ENCODE measurements at regions not wholly inside any gene's neighbourhood (a gene's known extent, or its start where the extent isn't known, plus 50 kb on each side); places are given as distances from the start of the nearest gene placed in this dataset.

DNA sequence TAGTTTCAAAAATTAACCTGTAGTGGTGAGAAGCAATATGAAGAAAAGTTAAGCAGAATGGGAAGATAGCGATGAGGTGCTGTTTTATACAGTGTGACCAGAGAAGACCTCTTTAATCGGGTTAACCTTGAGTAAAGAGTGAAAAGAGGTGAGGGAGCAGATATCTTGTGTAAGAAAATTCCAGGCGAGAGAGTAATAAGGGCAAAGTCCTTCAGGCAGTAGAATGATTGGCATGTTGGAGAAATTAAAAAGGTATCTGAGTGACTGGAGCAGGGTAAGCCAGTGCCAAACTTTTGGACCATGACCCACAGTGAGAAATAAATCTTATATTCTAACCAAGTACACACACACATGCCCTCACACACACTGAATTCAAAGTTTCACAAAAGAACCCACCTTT lies 374.7 kb upstream of the LARGE1 start:
- DNase-seq (ENCODE audit: low read depth, low spot score) (no peak), FAIRE-seq (no peak)
- TF ChIP-seq FOS (IDR thresholded peaks at IDR 0.05; ENCODE audit: borderline replicate concordance, insufficient read depth, low read length) (no peak), MAX (IDR thresholded peaks at IDR 0.05; ENCODE audit: insufficient read depth, insufficient read length) (no peak), GATA2 (IDR thresholded peaks at IDR 0.05; ENCODE audit: insufficient read depth, insufficient read length, low read depth, low read length) (no peak), JUN (IDR thresholded peaks at IDR 0.05; ENCODE audit: borderline replicate concordance, insufficient read depth, insufficient read length, low read depth) (no peak)
- TF ChIP-seq, protein P1, sequence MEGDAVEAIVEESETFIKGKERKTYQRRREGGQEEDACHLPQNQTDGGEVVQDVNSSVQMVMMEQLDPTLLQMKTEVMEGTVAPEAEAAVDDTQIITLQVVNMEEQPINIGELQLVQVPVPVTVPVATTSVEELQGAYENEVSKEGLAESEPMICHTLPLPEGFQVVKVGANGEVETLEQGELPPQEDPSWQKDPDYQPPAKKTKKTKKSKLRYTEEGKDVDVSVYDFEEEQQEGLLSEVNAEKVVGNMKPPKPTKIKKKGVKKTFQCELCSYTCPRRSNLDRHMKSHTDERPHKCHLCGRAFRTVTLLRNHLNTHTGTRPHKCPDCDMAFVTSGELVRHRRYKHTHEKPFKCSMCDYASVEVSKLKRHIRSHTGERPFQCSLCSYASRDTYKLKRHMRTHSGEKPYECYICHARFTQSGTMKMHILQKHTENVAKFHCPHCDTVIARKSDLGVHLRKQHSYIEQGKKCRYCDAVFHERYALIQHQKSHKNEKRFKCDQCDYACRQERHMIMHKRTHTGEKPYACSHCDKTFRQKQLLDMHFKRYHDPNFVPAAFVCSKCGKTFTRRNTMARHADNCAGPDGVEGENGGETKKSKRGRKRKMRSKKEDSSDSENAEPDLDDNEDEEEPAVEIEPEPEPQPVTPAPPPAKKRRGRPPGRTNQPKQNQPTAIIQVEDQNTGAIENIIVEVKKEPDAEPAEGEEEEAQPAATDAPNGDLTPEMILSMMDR (IDR thresholded peaks at IDR 0.05; ENCODE audit: extremely low read depth in 1 of 2, insufficient read depth in 1 of 2, low read depth in 1 of 2, low read length in 2 of 2) = no peak
- intact Hi-C loops (cut with micrococcal nuclease) (no loop called here), dilution Hi-C loops (cut with MboI; ENCODE audit: extremely low pct_ligation_motif_present, low sequenced_read_pairs) (no loop called here)
- Histone ChIP-seq H3K79me2 (ENCODE audit: control insufficient read depth, insufficient read depth, low read length) (no peaks in the 10 kb centered on the region), H3K9me1 (replicated peaks; ENCODE audit: control insufficient read depth, extremely low read depth, insufficient read depth, low read length) (no peaks in the 10 kb centered on the region), H3K9me3 (replicated peaks; ENCODE audit: control insufficient read depth, insufficient read depth, low read length) (peaks cover 6% of the 10 kb centered on the region), H2AFZ (ENCODE audit: low read depth, low read length) (no peak overlapping the region), H3K9ac (replicated peaks; ENCODE audit: extremely low read depth, insufficient read depth, low read length) (no peak overlapping the region), H4K20me1 (replicated peaks; ENCODE audit: control insufficient read depth, extremely low read depth, insufficient read depth, low read length) (no peaks in the 10 kb centered on the region), H3K36me3 (ENCODE audit: control insufficient read depth in 2 of 2, extremely low read depth in 1 of 2, insufficient read depth in 2 of 2, low read length in 2 of 2) (no peaks in the 10 kb centered on the region), H3K4me1 (ENCODE audit: control insufficient read depth, extremely low read depth, insufficient read depth, low read length) (no peaks in the 10 kb centered on the region), H3K4me3 (replicated peaks in 1 of 3; ENCODE audit: insufficient read depth in 1 of 3, low read depth in 1 of 3, low read length in 3 of 3) (no peak overlapping the region), H3K27ac (ENCODE audit: insufficient read depth, low read depth, low read length) (no peak overlapping the region), H3K27me3 (ENCODE audit: control insufficient read depth in 2 of 2, insufficient read depth in 2 of 2, low read length in 2 of 2) (no peaks in the 10 kb centered on the region), H3K4me2 (ENCODE audit: insufficient read depth, low read length) (no peak overlapping the region)
- ChIA-PET CTCF (no interaction called here), POLR2A (no interaction called here)
- no TSS peak for BruUV-seq (replicated peaks)

GRCh38 chr22:34296461-34296860 lies 376.2 kb upstream of the LARGE1 start:
- DNase-seq (ENCODE audit: low read depth, low spot score) = no peak

More at GRCh38 chr22:34296461-34296860, 376.2 kb upstream of the LARGE1 start:
- intact Hi-C loops (cut with micrococcal nuclease) (no loop called here), dilution Hi-C loops (cut with MboI; ENCODE audit: extremely low pct_ligation_motif_present, low sequenced_read_pairs) (no loop called here)
- Histone ChIP-seq H2AFZ (ENCODE audit: low read depth, low read length) (no peak overlapping the region), H3K9ac (replicated peaks; ENCODE audit: extremely low read depth, insufficient read depth, low read length) (no peak overlapping the region), H3K4me2 (ENCODE audit: insufficient read depth, low read length) (no peak overlapping the region), H3K36me3 (ENCODE audit: control insufficient read depth in 2 of 2, extremely low read depth in 1 of 2, insufficient read depth in 2 of 2, low read length in 2 of 2) (no peaks in the 10 kb centered on the region), H3K9me3 (replicated peaks; ENCODE audit: control insufficient read depth, insufficient read depth, low read length) (peaks cover 6% of the 10 kb centered on the region), H3K27ac (ENCODE audit: insufficient read depth, low read depth, low read length) (no peak overlapping the region), H3K79me2 (ENCODE audit: control insufficient read depth, insufficient read depth, low read length) (no peaks in the 10 kb centered on the region), H4K20me1 (replicated peaks; ENCODE audit: control insufficient read depth, extremely low read depth, insufficient read depth, low read length) (no peaks in the 10 kb centered on the region), H3K27me3 (ENCODE audit: control insufficient read depth in 2 of 2, insufficient read depth in 2 of 2, low read length in 2 of 2) (no peaks in the 10 kb centered on the region), H3K9me1 (replicated peaks; ENCODE audit: control insufficient read depth, extremely low read depth, insufficient read depth, low read length) (no peaks in the 10 kb centered on the region), H3K4me1 (ENCODE audit: control insufficient read depth, extremely low read depth, insufficient read depth, low read length) (no peaks in the 10 kb centered on the region), H3K4me3 (replicated peaks in 1 of 3; ENCODE audit: insufficient read depth in 1 of 3, low read depth in 1 of 3, low read length in 3 of 3) (no peak overlapping the region)
- CTCF ChIA-PET = no interaction called here
- no TSS peak for BruUV-seq (replicated peaks)
- FAIRE-seq = no peak
- POLR2A ChIA-PET = no interaction called here
- no peak for TF ChIP-seq MYC (IDR thresholded peaks at IDR 0.05; ENCODE audit: low read depth, low read length)
- TF ChIP-seq, protein P1 (IDR thresholded peaks at IDR 0.05; ENCODE audit: extremely low read depth in 1 of 2, insufficient read depth in 1 of 2, low read depth in 1 of 2, low read length in 2 of 2) = no peak
- TF ChIP-seq POLR2AphosphoS5 (IDR thresholded peaks at IDR 0.05; ENCODE audit: insufficient read depth, low read depth, low read length) = no peak
- no peak for TF ChIP-seq POLR2A (IDR thresholded peaks at IDR 0.05; ENCODE audit: low read depth, low read length)
- TF ChIP-seq EZH2 (IDR thresholded peaks at IDR 0.05; ENCODE audit: borderline replicate concordance, low read depth, low read length, severe bottlenecking) = no peak
- TF ChIP-seq GATA2 (IDR thresholded peaks at IDR 0.05; ENCODE audit: insufficient read depth, insufficient read length, low read depth, low read length) = no peak
- TF ChIP-seq FOS (IDR thresholded peaks at IDR 0.05; ENCODE audit: borderline replicate concordance, insufficient read depth, low read length) = no peak
- no peak for TF ChIP-seq JUN (IDR thresholded peaks at IDR 0.05; ENCODE audit: borderline replicate concordance, insufficient read depth, insufficient read length, low read depth)
- no peak for TF ChIP-seq MAX (IDR thresholded peaks at IDR 0.05; ENCODE audit: insufficient read depth, insufficient read length)

Data from endothelial cell of umbilical vein (primary cell).